Neural crest cell (in vitro differentiated cells): ENCODE measurements at regions not wholly inside any gene's neighbourhood (a gene's known extent, or its start where the extent isn't known, plus 50 kb on each side); places are given as distances from the start of the nearest gene placed in this dataset.

Experiments used
- DNase-seq: peaks from one replicate; pipeline ENCODE4 v3.0.0; 2021; ENCODE audit warnings: low read depth, mixed read lengths, low spot score
- H3K27ac Mint-ChIP-seq: one replicate; pipeline ENCODE4 v1.8.0; 2021; ENCODE audit warnings: mild to moderate bottlenecking, mixed read lengths; ENCODE audit not compliant: unreplicated experiment
- H3K27me3 Mint-ChIP-seq: 2 replicates; pipeline ENCODE4 v1.8.0; 2021; ENCODE audit warnings: low read depth, mild to moderate bottlenecking, mixed read lengths
- H3K36me3 Mint-ChIP-seq: 2 replicates; pipeline ENCODE4 v1.8.0; 2021; ENCODE audit warnings: low read depth, mild to moderate bottlenecking, mixed read lengths
- H3K4me1 Mint-ChIP-seq: 2 replicates; pipeline ENCODE4 v1.8.0; 2021; ENCODE audit warnings: mixed read lengths
- H3K4me3 Mint-ChIP-seq: one replicate; pipeline ENCODE4 v1.8.0; 2021; ENCODE audit warnings: mild to moderate bottlenecking, mixed read lengths
- H3K9me3 Mint-ChIP-seq: 2 replicates; pipeline ENCODE4 v1.8.0; 2021; ENCODE audit warnings: mixed read lengths
- TF ChIP-seq, protein P1 (sequence below): fragments of 200-600 bp; sonication (generic); conservative IDR thresholded peaks from 2 replicates; pipeline ENCODE4 v1.5.0; 2021; ENCODE audit warnings: antibody characterized with exemption, mild to moderate bottlenecking

GRCh38 chr12:77347017-77347416, 281.6 kb upstream of the E2F7 start:
- no peak overlapping the region for H3K4me3 Mint-ChIP-seq
- TF ChIP-seq, protein P1, sequence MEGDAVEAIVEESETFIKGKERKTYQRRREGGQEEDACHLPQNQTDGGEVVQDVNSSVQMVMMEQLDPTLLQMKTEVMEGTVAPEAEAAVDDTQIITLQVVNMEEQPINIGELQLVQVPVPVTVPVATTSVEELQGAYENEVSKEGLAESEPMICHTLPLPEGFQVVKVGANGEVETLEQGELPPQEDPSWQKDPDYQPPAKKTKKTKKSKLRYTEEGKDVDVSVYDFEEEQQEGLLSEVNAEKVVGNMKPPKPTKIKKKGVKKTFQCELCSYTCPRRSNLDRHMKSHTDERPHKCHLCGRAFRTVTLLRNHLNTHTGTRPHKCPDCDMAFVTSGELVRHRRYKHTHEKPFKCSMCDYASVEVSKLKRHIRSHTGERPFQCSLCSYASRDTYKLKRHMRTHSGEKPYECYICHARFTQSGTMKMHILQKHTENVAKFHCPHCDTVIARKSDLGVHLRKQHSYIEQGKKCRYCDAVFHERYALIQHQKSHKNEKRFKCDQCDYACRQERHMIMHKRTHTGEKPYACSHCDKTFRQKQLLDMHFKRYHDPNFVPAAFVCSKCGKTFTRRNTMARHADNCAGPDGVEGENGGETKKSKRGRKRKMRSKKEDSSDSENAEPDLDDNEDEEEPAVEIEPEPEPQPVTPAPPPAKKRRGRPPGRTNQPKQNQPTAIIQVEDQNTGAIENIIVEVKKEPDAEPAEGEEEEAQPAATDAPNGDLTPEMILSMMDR, result no peak
- no peaks in the 10 kb centered on the region for H3K9me3 Mint-ChIP-seq
- DNase-seq, result no peak
- peaks cover 43% of the 10 kb centered on the region for H3K4me1 Mint-ChIP-seq
- no peaks in the 10 kb centered on the region for H3K36me3 Mint-ChIP-seq
- H3K27me3 Mint-ChIP-seq, result no peaks in the 10 kb centered on the region
- no peak overlapping the region for H3K27ac Mint-ChIP-seq

DNA sequence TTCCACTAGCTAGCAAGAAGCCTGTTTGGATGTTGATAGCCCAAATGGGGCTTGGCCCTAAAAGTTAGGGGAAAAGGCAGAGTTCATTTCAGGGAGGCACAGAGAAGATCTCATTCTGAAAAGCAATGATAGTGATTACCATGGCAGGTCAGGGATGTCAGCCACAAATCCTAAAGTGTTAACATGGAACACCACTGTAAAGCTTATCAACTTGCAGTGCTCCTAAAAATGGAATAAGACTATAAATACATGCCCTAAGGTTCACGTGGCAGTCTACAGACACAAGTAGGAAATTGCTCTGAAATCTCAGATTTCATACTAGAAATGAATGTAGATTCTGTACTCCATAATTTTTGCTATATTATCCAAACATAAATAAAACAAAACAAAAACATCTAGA, 280.0 kb upstream of the E2F7 start:
- Mint-ChIP-seq H3K9me3 (no peaks in the 10 kb centered on the region), H3K27ac (no peak overlapping the region), H3K4me3 (no peak overlapping the region), H3K4me1 (peaks cover 39% of the 10 kb centered on the region), H3K27me3 (no peaks in the 10 kb centered on the region), H3K36me3 (no peaks in the 10 kb centered on the region)
- TF ChIP-seq, protein P1, result no peak
- DNase-seq, result no peak

- H3K4me3 Mint-ChIP-seq, result no peak overlapping the region
- no peaks in the 10 kb centered on the region for H3K27me3 Mint-ChIP-seq
- no peaks in the 10 kb centered on the region for H3K9me3 Mint-ChIP-seq
- H3K27ac Mint-ChIP-seq, result no peak overlapping the region
- TF ChIP-seq, protein P1, result no peak
- no peak for DNase-seq
- H3K4me1 Mint-ChIP-seq, result peaks cover 35% of the 10 kb centered on the region
- H3K36me3 Mint-ChIP-seq, result no peaks in the 10 kb centered on the region
Measured at GRCh38 chr12:77344651-77345050, 279.3 kb upstream of the E2F7 start.

DNA sequence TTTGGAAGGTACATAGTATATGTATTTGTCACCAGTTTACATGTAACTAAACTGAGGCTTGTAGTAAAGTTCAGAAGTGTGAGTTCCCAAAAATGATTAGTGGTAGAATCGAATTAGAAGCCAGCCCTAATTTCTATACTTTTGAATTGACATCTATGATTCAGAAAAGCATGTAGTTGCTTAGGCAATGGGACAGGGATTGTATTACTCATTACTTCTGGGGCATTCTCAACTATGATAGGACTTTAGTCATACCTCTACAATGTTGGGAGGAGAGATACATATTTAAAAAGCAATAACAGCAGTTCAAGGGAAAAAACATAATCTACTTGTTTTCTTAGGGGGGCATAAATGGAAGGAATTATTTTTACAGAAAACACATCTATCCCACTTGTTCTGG, 277.9 kb upstream of the E2F7 start:
- H3K27ac Mint-ChIP-seq, result no peak overlapping the region
- no peak for DNase-seq
- H3K9me3 Mint-ChIP-seq, result no peaks in the 10 kb centered on the region
- H3K4me3 Mint-ChIP-seq, result no peak overlapping the region
- H3K27me3 Mint-ChIP-seq, result no peaks in the 10 kb centered on the region
- H3K4me1 Mint-ChIP-seq, result peaks cover 34% of the 10 kb centered on the region
- TF ChIP-seq, protein P1, result no peak
- H3K36me3 Mint-ChIP-seq, result no peaks in the 10 kb centered on the region

DNA sequence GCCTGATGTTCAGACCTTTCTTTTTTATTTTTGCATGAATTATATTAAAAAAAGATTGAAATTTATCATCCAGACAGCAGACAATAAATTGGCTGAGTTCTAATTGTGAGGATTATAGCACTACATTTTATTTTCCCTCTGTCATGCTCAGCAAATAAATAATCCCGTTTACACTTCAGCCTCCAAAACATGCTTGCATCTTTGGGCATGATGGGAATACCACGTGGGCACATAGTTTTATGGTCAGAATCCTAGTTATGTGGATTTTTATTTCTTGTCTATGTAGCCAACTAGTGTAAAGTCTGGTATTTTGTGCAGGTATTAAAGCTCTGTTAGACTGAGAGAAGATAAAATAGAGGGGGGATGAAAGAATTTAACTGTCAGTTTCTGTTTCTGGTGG, 276.9 kb upstream of the E2F7 start:
- H3K36me3 Mint-ChIP-seq, result no peaks in the 10 kb centered on the region
- peaks cover 34% of the 10 kb centered on the region for H3K4me1 Mint-ChIP-seq
- no peak overlapping the region for H3K4me3 Mint-ChIP-seq
- H3K27ac Mint-ChIP-seq, result no peak overlapping the region
- H3K27me3 Mint-ChIP-seq, result no peaks in the 10 kb centered on the region
- no peak for DNase-seq
- TF ChIP-seq, protein P1, result no peak
- no peaks in the 10 kb centered on the region for H3K9me3 Mint-ChIP-seq

GRCh38 chr12:77339610-77340009, 274.2 kb upstream of the E2F7 start:
- Mint-ChIP-seq H3K27ac (no peak overlapping the region), H3K4me3 (no peak overlapping the region), H3K9me3 (no peaks in the 10 kb centered on the region), H3K4me1 (peaks cover 28% of the 10 kb centered on the region), H3K27me3 (no peaks in the 10 kb centered on the region), H3K36me3 (no peaks in the 10 kb centered on the region)
- TF ChIP-seq, protein P1, result no peak
- DNase-seq, result no peak
